Esophagus squamous epithelium (tissue), 4 donors: ENCODE measurements at regions not wholly inside any gene's neighbourhood (a gene's known extent, or its start where the extent isn't known, plus 50 kb on each side); places are given as distances from the start of the nearest gene placed in this dataset.

Experiments used
- POLR2A ChIP-seq, 4 donors: fragments of 450-650 bp; IDR thresholded peaks; one replicate each; pipeline ENCODE4 v1.6.1; 2017; ENCODE audit warnings: antibody characterized with exemption in 4 of 4, mild to moderate bottlenecking in 4 of 4, moderate library complexity in 3 of 4
- TF ChIP-seq, protein P1 (sequence below), 6 experiments: fragments of 450-650 bp in 4 of 6; fragments of 200-600 bp in 2 of 6; sonication (generic) in 2 of 6; IDR thresholded peaks; one replicate each; pipeline ENCODE4 v1.5.1; 2016 to 2019; ENCODE audit warnings: antibody characterized with exemption in 6 of 6, mild to moderate bottlenecking in 4 of 6, moderate library complexity in 4 of 6

GRCh38 chr12:72989458-72989947, 717.3 kb downstream of the TRHDE start:
- TF ChIP-seq, protein P1, sequence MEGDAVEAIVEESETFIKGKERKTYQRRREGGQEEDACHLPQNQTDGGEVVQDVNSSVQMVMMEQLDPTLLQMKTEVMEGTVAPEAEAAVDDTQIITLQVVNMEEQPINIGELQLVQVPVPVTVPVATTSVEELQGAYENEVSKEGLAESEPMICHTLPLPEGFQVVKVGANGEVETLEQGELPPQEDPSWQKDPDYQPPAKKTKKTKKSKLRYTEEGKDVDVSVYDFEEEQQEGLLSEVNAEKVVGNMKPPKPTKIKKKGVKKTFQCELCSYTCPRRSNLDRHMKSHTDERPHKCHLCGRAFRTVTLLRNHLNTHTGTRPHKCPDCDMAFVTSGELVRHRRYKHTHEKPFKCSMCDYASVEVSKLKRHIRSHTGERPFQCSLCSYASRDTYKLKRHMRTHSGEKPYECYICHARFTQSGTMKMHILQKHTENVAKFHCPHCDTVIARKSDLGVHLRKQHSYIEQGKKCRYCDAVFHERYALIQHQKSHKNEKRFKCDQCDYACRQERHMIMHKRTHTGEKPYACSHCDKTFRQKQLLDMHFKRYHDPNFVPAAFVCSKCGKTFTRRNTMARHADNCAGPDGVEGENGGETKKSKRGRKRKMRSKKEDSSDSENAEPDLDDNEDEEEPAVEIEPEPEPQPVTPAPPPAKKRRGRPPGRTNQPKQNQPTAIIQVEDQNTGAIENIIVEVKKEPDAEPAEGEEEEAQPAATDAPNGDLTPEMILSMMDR (IDR thresholded peaks at IDR 0.05) = no peak
- TF ChIP-seq POLR2A (IDR thresholded peaks at IDR 0.05) = no peak
